ENCODE measurements at regions not wholly inside any gene's neighbourhood (a gene's known extent, or its start where the extent isn't known, plus 50 kb on each side); places are given as distances from the start of the nearest gene placed in this dataset.

GRCh38 chr11:39910087-39910486 lies 1549.4 kb downstream of the LRRC4C start:
- Histone ChIP-seq H3K4me1 (replicated peaks in 1 of 4; ENCODE audit: control insufficient read depth in 3 of 4, insufficient read depth in 4 of 4, low read length in 3 of 4) (no peaks in the 10 kb centered on the region), H3K56ac (replicated peaks; ENCODE audit: insufficient read length, low read depth, low read length) (no peak overlapping the region), H3K23me2 (ENCODE audit: low read depth, low read length) (no peaks in the 10 kb centered on the region), H3K23ac (ENCODE audit: insufficient read length) (no peak overlapping the region), H3K4ac (replicated peaks; ENCODE audit: insufficient read length, low read depth, low read length) (no peak overlapping the region), H2BK15ac (ENCODE audit: low read length) (no peak overlapping the region), H4K5ac (ENCODE audit: insufficient read length, low read depth, low read length) (no peak overlapping the region), H2AFZ (ENCODE audit: low read length) (no peak overlapping the region), H3K27me3 (replicated peaks in 1 of 4; ENCODE audit: control insufficient read depth in 3 of 4, extremely low read depth in 1 of 4, insufficient read depth in 3 of 4, low read length in 3 of 4) (no peaks in the 10 kb centered on the region), H3K79me1 (ENCODE audit: low read depth, low read length) (no peaks in the 10 kb centered on the region), H2AK5ac (ENCODE audit: low read depth, low read length) (no peak overlapping the region), H3K4me2 (ENCODE audit: insufficient read depth in 1 of 2, low read depth in 2 of 2, low read length in 2 of 2) (no peak overlapping the region), H2BK12ac (ENCODE audit: low read depth, low read length) (no peak overlapping the region), H4K91ac (replicated peaks; ENCODE audit: insufficient read length, low read length) (no peak overlapping the region), H3K9ac (replicated peaks in 1 of 4; ENCODE audit: extremely low read depth in 1 of 4, low read depth in 3 of 4, low read length in 3 of 4) (no peak overlapping the region), H3K14ac (ENCODE audit: insufficient read length) (no peak overlapping the region), H2BK20ac (ENCODE audit: low read length) (no peak overlapping the region), H3K36me3 (ENCODE audit: control insufficient read depth in 2 of 4, insufficient read depth in 4 of 4, low read length in 3 of 4) (no peaks in the 10 kb centered on the region), H3K79me2 (ENCODE audit: control insufficient read depth in 1 of 2, insufficient read depth in 2 of 2, low read length in 2 of 2) (no peaks in the 10 kb centered on the region), H4K8ac (ENCODE audit: extremely low read depth, insufficient read depth, low read length) (no peak overlapping the region), H2BK120ac (replicated peaks; ENCODE audit: low read depth, low read length) (no peak overlapping the region), H3K9me3 (ENCODE audit: insufficient read depth in 2 of 2, low read depth in 1 of 2, low read length in 1 of 2) (no peaks in the 10 kb centered on the region), H4K20me1 (replicated peaks in 1 of 2; ENCODE audit: control insufficient read depth in 1 of 2, insufficient read depth in 2 of 2, low read length in 2 of 2) (no peaks in the 10 kb centered on the region), H2BK5ac (ENCODE audit: low read depth, low read length) (no peak overlapping the region), H3K27ac (ENCODE audit: low read depth, low read length) (no peak overlapping the region), H3K18ac (ENCODE audit: extremely low read depth, low read length) (no peak overlapping the region), H3K4me3 (ENCODE audit: extremely low read depth in 1 of 4, insufficient read depth in 2 of 4, low read depth in 3 of 4, low read length in 4 of 4) (no peak overlapping the region)
- DNase-seq (ENCODE audit: low read depth in 1 of 2, low spot score in 2 of 2), result no peak
- POLR2A ChIA-PET (ENCODE audit: partially characterized antibody), result no interaction called here
- CTCF ChIA-PET (ENCODE audit: partially characterized antibody), result no interaction called here
- no peak for FAIRE-seq
- TF ChIP-seq CBX8 (IDR thresholded peaks at IDR 0.05; ENCODE audit: borderline replicate concordance, low read depth, low read length) (no peak), SP1 (IDR thresholded peaks at IDR 0.05; ENCODE audit: low read depth, low read length) (no peak), RXRA (IDR thresholded peaks at IDR 0.05; ENCODE audit: insufficient read depth, low read depth, low read length) (no peak), BCL11A (IDR thresholded peaks at IDR 0.05; ENCODE audit: low read depth in 2 of 2, low read length in 2 of 2) (no peak), USF2 (IDR thresholded peaks at IDR 0.05; ENCODE audit: low read length) (no peak), SAP30 (IDR thresholded peaks at IDR 0.05; ENCODE audit: insufficient read depth, insufficient replicate concordance, low read length) (no peak), BACH1 (IDR thresholded peaks at IDR 0.05; ENCODE audit: low read length) (no peak), SIN3A (conservative IDR thresholded peaks at IDR 0.05 in 1 of 2, IDR thresholded peaks at IDR 0.05 in 1 of 2; ENCODE audit: low read depth in 1 of 2, low read length in 2 of 2) (no peak), CHD2 (IDR thresholded peaks at IDR 0.05; ENCODE audit: low read length) (no peak), TBP (IDR thresholded peaks at IDR 0.05; ENCODE audit: low read depth, low read length) (no peak), SUZ12 (IDR thresholded peaks at IDR 0.05; ENCODE audit: low read length) (no peak), CBX5 (IDR thresholded peaks at IDR 0.05; ENCODE audit: low read depth, low read length) (no peak), TAF7 (optimal IDR thresholded peaks at IDR 0.05; ENCODE audit: borderline replicate concordance, low read depth, low read length) (no peak), RFX5 (IDR thresholded peaks at IDR 0.05; ENCODE audit: borderline replicate concordance, low read depth, low read length) (no peak), JUN (IDR thresholded peaks at IDR 0.05; ENCODE audit: low read depth, low read length) (no peak)
